CD4-positive, alpha-beta T cell treated with Interleukin-15 for 1 hour (primary cell): ENCODE measurements at regions not wholly inside any gene's neighbourhood (a gene's known extent, or its start where the extent isn't known, plus 50 kb on each side); places are given as distances from the start of the nearest gene placed in this dataset.
"Not testable (repeated sequence)": the region's sequence is repeated elsewhere in the genome, so short reads cannot be mapped to it uniquely, and the experiment has no call there.

Experiments
- DNase-seq: peaks from one replicate; pipeline ENCODE4 v3.0.0-alpha.2; 2020

DNA sequence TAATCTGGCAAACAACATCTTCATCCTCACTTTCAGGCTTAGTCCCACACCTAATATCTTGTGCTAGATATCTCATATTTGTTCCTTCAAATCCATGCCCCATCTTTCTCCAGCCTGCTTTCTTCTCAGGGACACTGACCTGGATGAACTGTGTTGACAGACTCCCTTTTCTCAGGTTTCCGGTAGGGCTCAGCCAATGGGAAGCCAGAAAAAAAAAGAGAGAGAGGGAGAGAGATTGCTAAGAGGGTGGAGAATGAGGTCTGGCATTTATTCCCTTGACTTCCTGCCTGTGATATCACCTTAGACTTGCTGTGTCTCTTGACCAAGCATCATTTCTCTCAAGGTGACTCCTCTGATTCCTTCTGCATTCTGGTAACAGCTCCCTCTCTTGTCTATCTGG is 145.6 kb upstream of the ABI3BP start:
- no peak for DNase-seq

DNA sequence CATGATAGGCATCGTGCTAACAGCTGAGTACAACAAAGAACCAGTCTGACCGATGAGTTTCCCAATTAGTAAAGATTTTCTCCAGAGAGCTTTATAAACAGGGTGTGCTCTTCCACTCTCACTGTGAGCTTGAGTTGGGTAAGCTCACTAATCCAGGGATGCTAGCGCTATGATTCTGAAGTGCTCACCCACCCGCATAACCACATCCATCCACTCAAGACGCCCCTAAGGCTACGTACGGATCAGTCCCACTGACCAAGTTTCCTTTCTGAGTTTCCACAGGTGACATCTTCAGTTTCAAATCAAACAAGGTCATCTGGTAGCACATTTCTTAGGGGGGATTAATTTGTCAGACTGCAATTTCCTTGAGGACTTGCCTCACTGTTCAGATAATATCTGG is 141.1 kb upstream of the ABI3BP start:
- DNase-seq, result no peak

DNA sequence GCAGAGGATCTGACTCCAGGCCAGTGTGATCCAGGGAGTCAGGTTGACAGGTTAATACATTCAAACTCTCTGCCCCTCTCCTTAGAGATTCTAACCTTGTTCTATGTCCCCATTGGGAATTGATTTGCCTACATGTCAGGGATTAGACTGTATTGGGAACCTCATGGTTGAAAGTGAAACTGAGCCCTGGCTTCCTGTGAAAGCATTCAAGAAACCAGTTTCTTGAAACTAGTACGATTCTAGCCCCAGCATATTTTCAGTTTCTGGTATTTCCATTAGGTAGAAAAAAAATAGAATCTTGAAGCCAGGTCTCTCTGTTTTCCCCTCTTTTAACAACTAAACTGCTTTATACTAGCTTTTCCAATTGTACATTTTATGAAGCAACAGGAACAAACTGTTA is 140.4 kb upstream of the ABI3BP start:
- no peak for DNase-seq

DNA sequence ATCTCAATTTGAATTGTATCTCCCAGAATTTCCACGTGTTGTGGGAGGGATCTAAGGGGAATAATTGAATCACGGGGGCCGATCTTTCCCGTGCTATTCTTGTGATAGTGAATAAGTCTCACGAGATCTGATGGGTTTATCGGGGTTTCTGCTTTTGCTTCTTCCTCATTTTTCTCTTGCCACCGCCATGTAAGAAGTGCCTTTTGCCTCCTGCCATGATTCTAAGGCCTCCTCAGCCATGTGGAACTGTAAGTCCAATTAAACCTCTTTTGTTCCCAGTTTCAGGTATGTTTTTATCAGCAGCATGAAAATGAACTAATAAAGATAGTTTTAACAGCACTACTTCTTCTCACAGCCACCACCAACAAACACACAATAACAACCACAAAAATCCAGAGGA is 140.0 kb upstream of the ABI3BP start:
- DNase-seq, result not testable (repeated sequence)

DNA sequence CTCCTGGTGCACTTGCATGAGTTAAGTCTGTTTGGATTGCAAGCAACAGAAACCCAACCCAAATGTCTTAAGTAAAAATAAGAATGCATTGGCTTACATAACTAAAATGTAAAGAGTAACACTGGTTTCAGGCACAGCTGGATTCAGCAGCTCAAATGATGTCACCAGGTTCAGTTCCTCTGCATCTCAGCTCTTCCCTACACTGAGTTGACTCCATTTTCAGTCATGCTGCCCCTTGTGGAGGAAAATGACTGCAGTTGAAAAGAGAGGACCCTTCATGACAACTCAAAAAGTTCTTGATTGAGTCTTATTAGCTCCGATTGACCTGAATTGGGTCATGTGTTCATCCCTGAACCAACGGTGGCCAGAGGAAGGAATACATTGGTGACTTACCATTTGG is 138.5 kb upstream of the ABI3BP start:
- DNase-seq, result no peak

DNA sequence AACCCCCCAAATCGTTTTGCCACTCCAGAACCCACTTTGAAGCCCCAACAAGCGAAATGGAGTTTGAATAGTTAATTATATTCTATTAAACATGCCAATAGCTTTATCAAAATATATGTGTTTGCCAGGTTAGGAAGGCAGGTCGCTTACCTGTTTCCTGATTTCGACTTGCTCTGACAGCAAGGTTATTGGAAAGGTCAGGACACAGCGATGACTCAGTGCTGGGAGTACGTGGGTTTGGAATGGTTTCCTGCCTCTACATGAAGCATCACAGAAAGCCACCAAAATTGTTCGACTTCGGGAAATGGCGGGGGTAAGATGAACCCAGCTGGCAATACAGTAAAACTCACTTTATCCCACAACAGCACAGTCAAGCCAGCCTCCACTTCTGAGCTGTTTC is 135.6 kb upstream of the ABI3BP start:
- DNase-seq, result no peak

DNA sequence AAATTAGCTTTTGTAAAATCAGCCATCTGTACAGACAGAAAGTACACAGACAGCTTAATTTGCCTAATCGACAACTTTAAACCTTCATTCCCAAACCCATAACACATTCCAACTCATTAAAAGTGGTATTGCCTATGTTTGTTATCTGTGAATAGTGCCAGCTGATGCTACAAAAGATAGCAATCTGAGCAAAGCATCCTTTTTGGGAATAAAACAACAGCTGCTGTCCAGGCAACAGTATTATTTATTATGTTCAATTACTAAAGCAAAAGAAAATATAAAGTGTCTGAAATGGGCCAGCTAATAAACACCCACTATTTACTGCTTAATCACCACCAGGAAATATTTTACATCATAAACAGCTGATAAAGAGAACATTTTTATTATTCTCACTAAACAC is 134.8 kb upstream of the ABI3BP start:
- no peak for DNase-seq

DNA sequence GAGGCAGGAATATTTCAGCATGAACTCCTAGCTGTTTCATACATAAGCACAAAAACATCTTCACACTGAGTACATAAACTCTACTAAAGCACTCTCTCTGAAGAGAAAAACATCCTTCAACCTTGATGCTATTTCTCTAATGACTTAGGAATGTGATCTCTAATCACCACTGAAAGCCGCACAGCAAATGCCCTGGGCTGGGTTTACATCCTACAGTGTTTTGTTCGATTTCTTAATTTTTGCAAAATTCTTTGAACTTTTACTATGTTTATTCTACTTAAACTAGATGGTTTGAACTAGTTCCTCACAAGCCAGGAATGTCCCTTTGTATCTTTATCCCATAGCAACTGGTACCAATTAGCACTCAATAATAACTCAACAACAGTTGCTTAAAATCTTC is 130.9 kb upstream of the ABI3BP start:
- DNase-seq, result no peak

DNA sequence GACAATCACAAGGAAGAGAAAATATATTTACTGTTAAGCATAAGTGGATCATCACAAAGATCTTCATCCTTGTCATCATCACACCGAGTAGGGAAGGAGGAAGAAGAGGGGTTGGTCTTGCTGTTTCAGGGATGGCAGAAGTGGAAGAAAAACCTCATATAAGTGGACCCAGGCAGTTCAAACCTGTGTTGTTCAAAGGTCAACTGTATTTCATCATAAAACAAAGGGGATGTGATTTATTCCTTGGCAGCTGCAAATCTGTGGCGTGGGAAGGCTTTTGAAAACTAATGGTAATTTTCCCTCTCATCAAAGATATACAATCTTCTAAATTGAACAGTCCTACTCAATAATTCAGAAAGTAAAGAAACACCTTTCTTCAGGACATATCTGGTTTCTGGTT is 129.9 kb upstream of the ABI3BP start:
- DNase-seq, result no peak

DNA sequence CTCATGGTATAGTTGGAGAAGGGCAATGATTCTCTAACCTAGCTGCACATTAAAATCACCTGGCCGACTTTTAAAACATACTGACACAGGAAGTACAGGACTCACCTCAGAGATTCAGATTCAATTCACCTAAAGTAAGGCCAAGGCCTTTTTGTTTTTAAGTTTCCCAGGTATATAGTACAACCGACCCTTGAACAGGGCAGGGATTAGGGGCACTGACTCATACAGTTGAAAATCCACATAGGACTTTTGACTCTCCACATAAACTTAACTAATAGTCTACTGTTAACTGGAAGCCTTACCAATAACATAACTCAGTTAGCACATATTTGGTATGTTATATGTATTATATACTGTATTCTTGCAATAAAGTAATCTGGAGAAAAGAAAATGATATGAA is 129.5 kb upstream of the ABI3BP start:
- DNase-seq, result no peak

DNA sequence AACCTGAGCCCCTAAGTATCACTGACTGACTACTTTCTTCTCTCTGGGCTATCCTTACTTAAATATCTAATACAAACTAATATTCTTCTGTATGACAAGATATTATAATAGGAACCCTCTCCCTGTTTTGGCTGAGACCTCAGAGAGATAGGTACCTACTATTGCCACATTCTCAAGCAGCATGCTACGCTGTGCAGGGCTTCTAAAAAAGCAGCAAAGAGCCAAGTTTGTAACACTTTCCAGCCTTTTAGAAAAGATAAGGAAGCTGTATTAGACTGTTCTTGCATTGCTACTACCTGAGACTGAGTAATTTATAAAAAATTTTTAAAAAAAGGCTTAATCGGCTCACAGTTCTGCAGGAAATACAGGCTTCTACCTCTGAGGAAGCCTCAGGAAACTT is 126.8 kb upstream of the ABI3BP start:
- no peak for DNase-seq

DNA sequence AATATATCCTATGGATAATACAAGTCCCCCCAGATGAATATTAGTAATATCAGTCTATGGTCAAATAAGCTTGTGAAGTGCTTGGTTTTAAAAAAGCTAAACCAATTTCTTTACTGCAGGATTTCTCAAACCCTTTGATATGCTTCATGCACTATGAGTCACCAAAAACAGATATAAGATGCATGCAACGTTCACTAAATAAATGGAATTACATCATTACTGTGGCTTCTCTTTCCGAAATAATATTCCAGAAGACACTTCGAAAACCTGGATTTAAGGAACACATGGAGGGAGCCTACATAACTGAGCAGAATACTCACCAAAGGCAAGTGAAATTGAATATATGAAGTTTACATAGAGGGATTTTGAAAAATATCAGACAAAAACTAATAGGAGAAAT is 126.3 kb upstream of the ABI3BP start:
- no peak for DNase-seq

DNA sequence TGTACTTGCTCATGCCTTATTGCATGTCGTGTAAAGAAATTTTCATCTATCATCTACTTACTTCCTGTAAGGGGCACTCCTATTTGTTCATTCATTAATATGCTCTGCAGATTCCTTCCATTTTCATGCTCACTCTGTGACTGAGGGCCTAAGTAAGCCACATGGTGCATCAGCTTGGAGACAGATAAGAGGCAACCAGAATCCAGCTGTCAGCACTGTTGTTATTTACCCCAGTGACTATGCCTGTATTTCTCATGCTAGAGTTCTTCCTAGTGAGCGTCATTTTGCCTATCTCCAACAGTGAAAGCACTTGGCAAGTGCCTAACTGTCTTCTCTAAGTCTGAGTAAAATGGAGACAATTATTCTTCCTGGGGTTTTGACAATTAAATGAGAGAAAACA is 124.8 kb upstream of the ABI3BP start:
- no peak for DNase-seq

DNA sequence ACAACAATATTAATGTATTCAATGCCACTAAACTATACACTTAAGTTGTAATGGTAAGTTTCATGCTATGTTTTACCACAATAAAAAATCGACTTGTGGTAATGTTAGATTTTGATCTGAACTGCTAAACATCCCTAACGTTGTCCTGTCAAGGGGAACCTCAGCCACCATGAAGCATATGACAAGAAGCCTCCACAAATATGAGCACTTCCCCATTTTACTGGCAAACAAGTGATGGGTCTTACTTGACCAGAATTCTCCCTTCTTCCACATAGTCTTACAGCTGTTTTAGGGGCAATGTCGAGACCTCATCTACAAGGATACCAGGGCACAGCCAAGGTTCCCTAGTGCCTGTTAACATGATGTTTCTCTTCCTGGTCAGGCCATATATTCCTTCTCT is 124.2 kb upstream of the ABI3BP start:
- no peak for DNase-seq

DNA sequence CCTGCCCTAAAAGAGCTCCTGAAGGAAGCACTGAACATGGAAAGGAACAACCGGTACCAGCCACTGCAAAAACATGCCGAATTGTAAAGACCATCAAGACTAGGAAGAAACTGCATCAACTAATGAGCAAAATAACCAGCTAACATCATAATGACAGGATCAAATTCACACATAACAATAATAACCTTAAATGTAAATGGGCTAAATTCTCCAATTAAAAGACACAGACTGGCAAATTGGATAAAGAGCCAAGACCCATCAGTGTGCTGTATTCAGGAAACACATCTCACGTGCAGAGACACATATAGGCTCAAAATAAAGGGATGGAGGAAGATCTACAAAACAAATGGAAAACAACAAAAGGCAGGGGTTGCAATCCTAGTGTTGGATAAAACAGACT is 117.1 kb upstream of the ABI3BP start:
- DNase-seq, result not testable (repeated sequence)

DNA sequence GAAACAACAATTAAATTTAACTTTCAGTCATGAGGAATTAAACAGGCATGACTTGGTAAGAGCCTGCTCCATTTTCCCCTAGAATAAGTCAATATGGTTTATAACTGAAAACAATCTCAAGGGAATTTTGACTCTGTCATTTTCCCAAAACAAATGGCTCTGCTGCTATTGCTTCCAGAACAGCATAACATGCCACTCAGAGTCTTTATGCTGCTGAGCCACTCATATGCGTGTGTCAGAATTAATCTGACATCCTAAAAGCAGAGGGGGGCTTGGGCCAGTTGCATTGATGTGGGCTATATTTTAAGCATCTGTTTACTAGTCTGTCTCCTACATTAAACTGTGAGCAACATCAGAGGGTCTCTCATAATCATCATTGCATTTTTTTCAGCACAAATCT is 111.1 kb upstream of the ABI3BP start:
- DNase-seq, result no peak

DNA sequence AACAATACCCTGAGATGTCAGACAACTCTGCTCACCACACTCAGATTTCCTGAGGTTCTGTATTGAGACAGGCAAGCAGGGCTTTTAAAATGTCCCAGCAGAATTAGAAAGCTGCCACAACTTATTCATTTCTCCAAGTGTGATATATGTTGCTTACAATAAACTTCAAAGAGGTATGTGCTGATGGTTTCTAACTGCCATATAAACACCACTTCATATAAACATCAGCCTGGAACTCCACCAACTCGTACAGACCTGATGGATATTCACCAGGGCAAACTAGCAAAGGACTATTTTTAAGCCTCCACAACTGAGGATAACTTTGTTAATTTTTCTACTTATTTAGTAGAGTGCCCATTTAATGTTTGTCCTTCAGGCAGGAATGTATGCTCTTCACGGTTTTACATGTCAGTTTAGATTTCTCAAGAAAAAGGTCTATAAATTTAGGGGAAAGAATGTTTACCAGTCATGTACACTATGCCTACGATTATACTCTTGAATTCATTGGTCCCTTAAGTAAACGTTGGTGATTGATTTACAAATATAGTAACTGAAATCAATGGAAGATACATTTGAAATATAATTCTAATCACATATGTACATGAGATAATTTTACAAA is 109.6 kb upstream of the ABI3BP start:
- DNase-seq, result no peak

DNA sequence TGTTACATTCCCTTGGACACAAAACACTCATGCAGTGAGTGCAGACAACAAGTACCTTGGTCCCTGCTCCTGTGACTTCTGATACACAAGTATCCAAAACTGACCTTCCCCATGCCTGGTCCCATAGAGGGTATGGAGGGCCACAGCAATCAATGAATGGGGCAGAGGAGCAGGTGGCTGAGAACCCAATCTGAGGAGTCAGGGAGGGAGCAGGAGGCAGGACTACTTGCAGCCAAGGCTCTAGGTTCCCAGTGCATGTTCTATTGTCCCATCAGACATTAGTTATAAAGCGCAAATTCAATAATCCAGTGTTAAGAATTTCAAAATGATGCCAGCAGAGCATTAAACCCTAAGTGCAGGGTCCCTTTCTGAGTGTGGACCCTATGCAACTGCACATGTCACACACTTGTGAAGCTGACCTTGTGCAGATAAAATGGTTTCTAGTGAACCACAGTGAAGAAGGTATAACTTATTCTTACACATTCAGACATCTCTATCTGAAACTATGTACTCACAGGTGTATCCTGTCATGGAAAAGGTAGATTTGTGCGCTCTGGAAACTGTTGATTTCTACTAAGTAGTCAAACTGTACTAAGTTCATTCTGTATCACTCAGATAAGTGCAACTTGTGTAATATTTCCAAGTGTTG is 107.3 kb upstream of the ABI3BP start:
- DNase-seq, result no peak

DNA sequence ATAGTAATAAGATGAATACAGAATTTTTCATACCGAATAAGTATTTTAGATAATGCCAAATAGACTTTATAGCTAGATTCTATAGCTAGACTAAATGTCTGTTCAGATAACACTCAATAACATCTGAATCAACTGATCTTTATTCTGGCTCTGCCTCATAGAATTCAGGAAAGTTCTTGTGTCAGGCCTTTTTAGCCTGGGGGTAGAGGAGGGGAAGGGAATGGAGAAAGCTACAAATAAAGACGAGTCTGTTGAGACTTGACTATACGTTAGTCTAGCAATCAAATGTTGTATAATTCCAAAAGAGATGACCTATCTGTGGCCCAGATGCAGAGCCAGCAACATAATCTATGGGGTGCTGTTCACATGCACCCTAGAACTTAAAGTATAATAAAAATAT is 106.6 kb upstream of the ABI3BP start:
- no peak for DNase-seq

DNA sequence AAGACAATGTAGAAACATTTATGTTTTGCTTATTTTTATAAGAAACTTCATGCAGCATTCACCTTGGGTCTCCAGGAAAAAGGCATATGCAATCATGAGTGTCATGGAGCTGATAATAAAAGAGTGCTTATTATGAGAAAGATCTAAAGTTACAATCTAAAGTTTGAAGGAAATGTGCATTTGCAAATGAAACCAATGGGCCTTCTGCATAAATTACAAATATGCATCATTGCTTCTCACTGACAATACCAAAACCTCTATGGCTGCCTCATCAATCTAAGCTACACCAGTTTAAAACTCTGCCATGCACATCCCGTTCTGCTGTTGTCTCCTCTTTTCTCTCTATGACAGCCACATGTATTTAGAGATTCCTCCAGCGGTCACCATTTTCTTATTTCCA is 103.2 kb upstream of the ABI3BP start:
- DNase-seq, result no peak

DNA sequence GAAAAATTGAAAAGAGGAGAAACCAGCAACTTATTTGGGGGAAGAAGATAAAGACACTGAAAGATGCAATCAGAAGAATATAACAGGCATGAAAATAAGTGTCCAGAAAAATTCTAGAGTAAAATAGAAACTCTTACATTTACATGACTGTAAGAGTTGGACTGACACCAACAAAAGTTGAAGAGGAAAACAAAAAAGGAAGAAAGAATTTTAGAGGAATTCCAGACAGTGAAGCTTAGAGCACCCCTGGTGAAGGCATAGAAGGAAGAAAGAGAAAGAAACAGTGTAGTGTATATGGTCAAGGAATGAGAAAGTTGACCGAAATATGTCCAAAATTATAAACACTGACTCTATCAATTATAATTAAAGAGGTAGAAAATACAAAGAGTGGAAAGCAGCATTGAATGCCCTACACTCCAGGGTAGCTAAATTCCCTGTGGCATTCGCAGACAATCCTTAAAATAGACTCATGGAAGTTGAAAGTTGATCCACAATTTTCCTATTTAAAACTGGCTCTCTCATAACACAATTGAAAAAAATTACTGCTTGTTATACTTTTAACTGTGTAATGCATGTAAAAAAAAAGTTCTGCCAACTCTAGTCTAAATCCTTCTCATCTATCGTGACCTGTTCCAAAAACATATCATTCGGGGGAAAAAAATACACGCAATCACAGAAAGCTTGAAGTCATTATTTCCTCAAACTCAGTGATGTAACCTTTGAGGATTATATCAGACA is 102.6 kb upstream of the ABI3BP start:
- no peak for DNase-seq

DNA sequence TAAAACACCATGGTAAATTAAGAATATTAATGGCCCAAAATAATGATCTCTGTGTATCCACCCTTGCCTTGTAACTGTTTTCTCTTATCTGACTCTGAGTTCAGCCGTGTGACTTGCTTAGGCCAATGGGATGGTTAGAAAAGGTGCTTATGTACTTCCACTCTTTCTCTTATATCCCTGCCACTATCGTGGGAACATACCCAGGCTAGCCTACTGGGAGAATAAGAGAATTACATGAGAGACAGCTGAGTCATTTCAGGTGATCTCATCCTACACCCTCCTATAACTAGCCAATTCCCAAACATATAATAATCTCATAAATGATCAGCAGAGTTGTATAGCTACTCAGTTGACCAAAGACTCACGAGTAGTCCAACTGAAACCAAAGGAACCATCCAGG is 98.3 kb upstream of the ABI3BP start:
- DNase-seq, result no peak

DNA sequence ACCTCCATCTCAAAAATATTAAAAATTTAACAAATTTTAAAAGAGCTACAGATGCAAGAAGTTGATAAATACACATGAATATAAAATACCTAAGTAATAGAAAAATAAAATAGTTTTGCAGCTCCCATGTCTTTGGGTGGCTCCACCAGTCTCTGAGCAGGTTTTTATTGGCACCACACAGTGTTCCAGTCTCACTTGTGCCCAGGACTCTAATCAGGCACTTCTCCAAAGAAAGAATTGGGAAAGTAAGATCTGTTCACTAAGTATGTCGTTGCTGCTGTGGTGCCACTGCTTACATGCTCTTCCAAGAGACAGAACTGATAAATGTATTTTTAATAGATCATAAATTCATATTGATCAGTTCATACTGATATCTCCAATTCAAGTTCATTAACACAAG is 92.5 kb upstream of the ABI3BP start:
- no peak for DNase-seq

DNA sequence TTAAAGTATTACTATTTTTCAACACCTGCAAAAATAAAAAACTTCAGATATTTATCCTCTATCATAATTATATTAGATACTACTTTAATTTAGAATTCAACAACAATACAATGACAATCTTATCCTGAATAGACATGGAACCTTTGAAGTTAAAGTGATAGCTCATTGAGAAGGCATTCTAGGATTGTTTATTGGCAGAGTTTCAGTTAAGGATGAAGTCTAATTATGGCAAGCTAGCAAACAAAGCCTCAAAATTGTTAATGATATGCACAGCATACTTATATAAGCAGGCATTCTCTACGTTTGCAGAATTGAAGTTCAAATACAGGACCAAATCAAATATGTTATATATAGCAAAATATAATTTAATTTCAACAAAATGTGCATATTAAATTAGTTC is 91.2 kb upstream of the ABI3BP start:
- DNase-seq, result no peak

DNA sequence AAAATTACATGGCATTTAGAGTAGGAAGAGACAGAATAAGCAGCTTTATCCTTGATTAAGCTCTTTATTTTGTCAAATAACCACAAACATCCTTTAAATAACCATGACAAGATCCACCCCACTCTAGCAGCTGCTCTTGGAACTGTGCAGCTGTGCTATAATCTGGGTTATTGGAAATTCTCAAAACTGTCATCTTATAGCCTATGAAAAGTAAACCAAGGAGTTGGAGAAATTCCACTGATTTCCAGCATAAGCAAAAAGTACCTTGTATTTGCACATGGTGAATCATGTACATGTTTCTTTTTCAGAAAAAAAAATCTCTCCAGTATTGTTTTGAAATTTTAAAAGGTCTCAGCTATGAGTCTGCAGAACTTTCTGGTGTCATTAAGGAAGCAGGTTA is 88.8 kb upstream of the ABI3BP start:
- DNase-seq, result no peak
